Choroid plexus epithelial cell (primary cell): ENCODE measurements at regions not wholly inside any gene's neighbourhood (a gene's known extent, or its start where the extent isn't known, plus 50 kb on each side); places are given as distances from the start of the nearest gene placed in this dataset.

Source experiments
- DNase-seq: peaks from one replicate; pipeline ENCODE4 v3.0.0-alpha.2; 2010; ENCODE audit warnings: low read depth
- H3K4me3 ChIP-seq: 2 replicates; pipeline ENCODE4 v1.5.1; 2011; ENCODE audit warnings: low read depth, mild to moderate bottlenecking, control low read depth, low read length, moderate library complexity
- CTCF ChIP-seq: conservative IDR thresholded peaks from 2 replicates; pipeline ENCODE4 v1.5.1; 2011; ENCODE audit warnings: low read depth, mild to moderate bottlenecking, control low read depth, inconsistent platforms, low read length, moderate library complexity

GRCh38 chr13:29994911-29995595, 144.6 kb upstream of the UBL3 start:
- H3K4me3 ChIP-seq = no peak overlapping the region
- TF ChIP-seq CTCF = no peak
- DNase-seq = no peak

- no peak for TF ChIP-seq CTCF
- DNase-seq = peak; percentile 3
- H3K4me3 ChIP-seq = no peak overlapping the region
Measured at GRCh38 chr13:29993716-29994488, 143.5 kb upstream of the UBL3 start.

- DNase-seq = no peak
- no peak overlapping the region for H3K4me3 ChIP-seq
- TF ChIP-seq CTCF = no peak
Measured at GRCh38 chr13:29993196-29993595, 142.8 kb upstream of the UBL3 start.

- H3K4me3 ChIP-seq = no peak overlapping the region
- no peak for TF ChIP-seq CTCF
- peak; percentile 28 for DNase-seq
Measured at GRCh38 chr13:29991343-29991742, 140.9 kb upstream of the UBL3 start.

- no peak overlapping the region for H3K4me3 ChIP-seq
Measured at GRCh38 chr13:29987340-29987739, 136.9 kb upstream of the UBL3 start.

GRCh38 chr13:29980339-29980738, 129.9 kb upstream of the UBL3 start:
- H3K4me3 ChIP-seq = no peak overlapping the region
- no peak for DNase-seq
- TF ChIP-seq CTCF = no peak

More at GRCh38 chr13:29987340-29987739, 136.9 kb upstream of the UBL3 start:
- no peak for TF ChIP-seq CTCF
- no peak for DNase-seq

- DNase-seq = no peak
- TF ChIP-seq CTCF = no peak
- no peak overlapping the region for H3K4me3 ChIP-seq
Measured at GRCh38 chr13:29978211-29978610, 127.8 kb upstream of the UBL3 start.
